ENCODE measurements at regions not wholly inside any gene's neighbourhood (a gene's known extent, or its start where the extent isn't known, plus 50 kb on each side); places are given as distances from the start of the nearest gene placed in this dataset.

DNA sequence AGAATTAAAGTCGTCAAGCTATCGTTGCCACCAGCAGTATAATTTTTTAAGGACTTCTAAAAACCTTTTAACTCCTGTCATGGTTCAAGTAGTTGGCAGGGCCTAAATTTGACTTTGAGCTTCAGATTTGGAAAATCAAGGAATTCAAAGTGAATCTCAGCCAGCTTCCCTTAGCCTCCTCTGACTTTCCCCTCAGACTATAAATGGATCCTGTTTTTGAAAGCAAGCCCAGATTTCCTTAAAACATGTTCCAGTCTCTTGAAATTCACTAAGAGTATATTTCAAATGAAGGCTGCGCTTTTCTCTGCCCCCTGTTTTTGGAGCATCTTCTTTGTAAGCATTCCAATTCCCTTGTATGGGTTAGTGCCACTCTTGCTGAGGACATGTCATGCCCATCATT lies 101.8 kb upstream of the CDH8 start:
- Histone ChIP-seq H3K4me1 (ENCODE audit: control insufficient read depth, insufficient read depth, low read length) (no peaks in the 10 kb centered on the region), H3K27me3 (replicated peaks in 1 of 2; ENCODE audit: control insufficient read depth in 2 of 2, insufficient read depth in 2 of 2, low read length in 1 of 2) (no peaks in the 10 kb centered on the region), H3K9ac (ENCODE audit: control insufficient read depth, insufficient read depth, low read length) (no peak overlapping the region), H3K4me3 (no peak overlapping the region), H3K27ac (ENCODE audit: control insufficient read depth, insufficient read depth) (no peak overlapping the region), H2AFZ (ENCODE audit: control insufficient read depth, low read depth, low read length) (no peak overlapping the region), H3K4me2 (ENCODE audit: control insufficient read depth, insufficient read depth) (no peak overlapping the region), H3K36me3 (ENCODE audit: control insufficient read depth in 2 of 2, insufficient read depth in 2 of 2, low read length in 1 of 2) (no peaks in the 10 kb centered on the region), H3K79me2 (ENCODE audit: control insufficient read depth, insufficient read depth, low read length) (no peaks in the 10 kb centered on the region), H3K9me3 (replicated peaks; ENCODE audit: control insufficient read depth, insufficient read depth, low read length) (no peaks in the 10 kb centered on the region), H4K20me1 (ENCODE audit: control insufficient read depth, insufficient read depth) (no peaks in the 10 kb centered on the region)
- BruUV-seq (replicated peaks): no TSS peak
- FAIRE-seq (no peak), ATAC-seq (no peak), DNase-seq (ENCODE audit: low read depth, low spot score) (no peak)
- ChIA-PET POLR2A (no interaction called here), RAD21 (ENCODE audit: unreplicated experiment) (no interaction called here), SMC1A (ENCODE audit: uncharacterized antibody, unreplicated experiment) (no interaction called here), CTCF (interaction anchor here (0.9 to 1.3 kb wide), 2 partner anchors 11 to 16 kb away, joined by 3 to 4 read pairs; no protein-coding TSS in a partner anchor)
- TF ChIP-seq ZBED1 (IDR thresholded peaks at IDR 0.05; ENCODE audit: borderline replicate concordance): no peak
- no peak for TF ChIP-seq IKZF1 (conservative IDR thresholded peaks at IDR 0.05)
- TF ChIP-seq TCF12 (IDR thresholded peaks at IDR 0.05; ENCODE audit: low read depth, low read length): no peak
- no peak for TF ChIP-seq NBN (IDR thresholded peaks at IDR 0.05)
- TF ChIP-seq, protein P1, sequence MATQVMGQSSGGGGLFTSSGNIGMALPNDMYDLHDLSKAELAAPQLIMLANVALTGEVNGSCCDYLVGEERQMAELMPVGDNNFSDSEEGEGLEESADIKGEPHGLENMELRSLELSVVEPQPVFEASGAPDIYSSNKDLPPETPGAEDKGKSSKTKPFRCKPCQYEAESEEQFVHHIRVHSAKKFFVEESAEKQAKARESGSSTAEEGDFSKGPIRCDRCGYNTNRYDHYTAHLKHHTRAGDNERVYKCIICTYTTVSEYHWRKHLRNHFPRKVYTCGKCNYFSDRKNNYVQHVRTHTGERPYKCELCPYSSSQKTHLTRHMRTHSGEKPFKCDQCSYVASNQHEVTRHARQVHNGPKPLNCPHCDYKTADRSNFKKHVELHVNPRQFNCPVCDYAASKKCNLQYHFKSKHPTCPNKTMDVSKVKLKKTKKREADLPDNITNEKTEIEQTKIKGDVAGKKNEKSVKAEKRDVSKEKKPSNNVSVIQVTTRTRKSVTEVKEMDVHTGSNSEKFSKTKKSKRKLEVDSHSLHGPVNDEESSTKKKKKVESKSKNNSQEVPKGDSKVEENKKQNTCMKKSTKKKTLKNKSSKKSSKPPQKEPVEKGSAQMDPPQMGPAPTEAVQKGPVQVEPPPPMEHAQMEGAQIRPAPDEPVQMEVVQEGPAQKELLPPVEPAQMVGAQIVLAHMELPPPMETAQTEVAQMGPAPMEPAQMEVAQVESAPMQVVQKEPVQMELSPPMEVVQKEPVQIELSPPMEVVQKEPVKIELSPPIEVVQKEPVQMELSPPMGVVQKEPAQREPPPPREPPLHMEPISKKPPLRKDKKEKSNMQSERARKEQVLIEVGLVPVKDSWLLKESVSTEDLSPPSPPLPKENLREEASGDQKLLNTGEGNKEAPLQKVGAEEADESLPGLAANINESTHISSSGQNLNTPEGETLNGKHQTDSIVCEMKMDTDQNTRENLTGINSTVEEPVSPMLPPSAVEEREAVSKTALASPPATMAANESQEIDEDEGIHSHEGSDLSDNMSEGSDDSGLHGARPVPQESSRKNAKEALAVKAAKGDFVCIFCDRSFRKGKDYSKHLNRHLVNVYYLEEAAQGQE (IDR thresholded peaks at IDR 0.05; ENCODE audit: low read depth, low read length): no peak
- TF ChIP-seq TAF1 (IDR thresholded peaks at IDR 0.05; ENCODE audit: borderline replicate concordance, low read depth, low read length): no peak
- no peak for TF ChIP-seq PAX5 (IDR thresholded peaks at IDR 0.05; ENCODE audit: borderline replicate concordance, low read depth, low read length)
- no peak for TF ChIP-seq JUND (IDR thresholded peaks at IDR 0.05; ENCODE audit: low read depth, low read length)
- TF ChIP-seq SKIL (IDR thresholded peaks at IDR 0.05; ENCODE audit: low read depth, poor library complexity, severe bottlenecking): no peak
- no peak for TF ChIP-seq SMC3 (IDR thresholded peaks at IDR 0.05; ENCODE audit: borderline replicate concordance, low read length)
- no peak for TF ChIP-seq CREM (IDR thresholded peaks at IDR 0.05; ENCODE audit: low read depth)
- TF ChIP-seq, protein P2, sequence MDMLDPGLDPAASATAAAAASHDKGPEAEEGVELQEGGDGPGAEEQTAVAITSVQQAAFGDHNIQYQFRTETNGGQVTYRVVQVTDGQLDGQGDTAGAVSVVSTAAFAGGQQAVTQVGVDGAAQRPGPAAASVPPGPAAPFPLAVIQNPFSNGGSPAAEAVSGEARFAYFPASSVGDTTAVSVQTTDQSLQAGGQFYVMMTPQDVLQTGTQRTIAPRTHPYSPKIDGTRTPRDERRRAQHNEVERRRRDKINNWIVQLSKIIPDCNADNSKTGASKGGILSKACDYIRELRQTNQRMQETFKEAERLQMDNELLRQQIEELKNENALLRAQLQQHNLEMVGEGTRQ (IDR thresholded peaks at IDR 0.05; ENCODE audit: borderline replicate concordance, low read depth, low read length): no peak
- no peak for TF ChIP-seq GATAD2B (conservative IDR thresholded peaks at IDR 0.05; ENCODE audit: low read depth)
- TF ChIP-seq SIN3A (IDR thresholded peaks at IDR 0.05; ENCODE audit: low read depth, low read length): no peak
- in situ Hi-C loops (cut with MboI): no loop called here
- intact Hi-C loops (cut with micrococcal nuclease; ENCODE audit: unreplicated experiment): no loop called here
- 36% methylated on average over 3 of the region's 3 CpGs for WGBS (ENCODE audit: insufficient coverage, insufficient replicate concordance, low lambda C conversion rate, missing lambda C conversion rate)
